HG03432 (cell line): ENCODE measurements at regions not wholly inside any gene's neighbourhood (a gene's known extent, or its start where the extent isn't known, plus 50 kb on each side); places are given as distances from the start of the nearest gene placed in this dataset.

Experiments
- ATAC-seq: cut with Tn5 transposase; IDR thresholded peaks from one replicate; pipeline ENCODE4 v1.9.1; 2021; ENCODE audit warnings: mild to moderate bottlenecking, moderate library complexity; ENCODE audit not compliant: unreplicated experiment

DNA sequence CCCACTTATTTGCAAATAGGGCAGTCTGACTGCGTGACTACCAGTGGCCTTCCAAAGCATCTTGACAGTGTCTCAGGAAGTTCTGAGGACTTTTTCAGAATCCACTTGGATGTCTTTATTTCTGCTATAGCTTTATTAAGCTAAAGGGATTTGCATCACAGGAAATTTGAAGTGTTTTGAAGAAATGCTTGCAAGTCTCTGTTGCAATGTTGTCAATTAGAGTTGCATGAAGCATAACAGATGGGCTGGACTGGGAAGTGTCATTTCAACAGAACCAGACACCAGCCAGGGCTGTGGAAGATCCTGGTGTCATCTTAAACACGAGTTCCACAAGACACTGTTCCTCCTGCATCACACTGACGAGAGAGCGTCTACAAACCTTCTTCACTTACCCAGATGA, 224.5 kb downstream of the EN1 start:
- ATAC-seq, result no peak

- ATAC-seq, result no peak
These were observed 225.3 kb downstream of the EN1 start for GRCh38 chr2:118622108-118622507.

DNA sequence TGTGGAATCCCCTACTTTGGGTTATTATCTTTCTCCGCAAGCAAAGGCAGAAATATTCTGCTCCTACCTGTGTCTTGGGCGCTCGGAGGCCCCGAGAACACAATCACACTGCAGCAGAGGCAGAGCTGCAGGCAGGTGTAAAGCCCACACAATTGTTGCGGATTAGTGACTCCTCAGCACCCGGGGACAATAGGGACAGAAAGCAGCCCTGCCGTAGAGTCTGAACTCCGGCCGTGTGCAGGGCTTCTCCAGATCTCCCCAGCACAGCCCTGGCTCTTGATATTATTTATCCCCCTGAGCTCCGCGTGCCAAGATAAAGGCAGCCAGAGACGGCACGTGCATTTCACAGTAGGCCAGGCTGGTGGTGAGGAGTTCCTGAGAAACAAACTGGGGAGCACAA, 229.2 kb downstream of the EN1 start:
- no peak for ATAC-seq

- no peak for ATAC-seq
These were observed 231.0 kb downstream of the EN1 start for GRCh38 chr2:118616432-118616831.

- ATAC-seq, result no peak
These were observed 232.6 kb downstream of the EN1 start for GRCh38 chr2:118614841-118615271.

GRCh38 chr2:118613737-118614136, 233.7 kb downstream of the EN1 start:
- no peak for ATAC-seq

DNA sequence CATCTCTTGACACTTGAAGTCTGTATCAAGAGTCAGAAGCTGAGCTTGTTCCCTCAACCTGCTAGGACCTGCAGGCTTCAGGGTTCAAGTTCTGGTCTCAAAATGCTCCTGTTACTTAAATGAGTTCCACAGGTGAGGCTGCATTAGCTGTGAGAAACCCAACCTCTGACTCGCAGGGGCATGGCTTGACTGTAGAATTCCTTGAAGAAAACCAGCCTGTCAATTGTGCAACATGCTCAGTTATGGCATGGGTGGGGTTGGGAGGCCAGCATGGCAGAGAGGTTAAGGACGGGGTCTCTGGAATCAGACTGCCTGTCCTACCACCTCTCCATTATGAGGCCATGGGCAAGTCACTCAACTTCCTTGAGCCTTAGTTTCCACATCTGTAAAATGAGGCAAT, 235.8 kb downstream of the EN1 start:
- no peak for ATAC-seq

- ATAC-seq, result no peak
These were observed 238.3 kb downstream of the EN1 start for GRCh38 chr2:118609138-118609537.

GRCh38 chr2:118607641-118608040, 239.8 kb downstream of the EN1 start:
- no peak for ATAC-seq

DNA sequence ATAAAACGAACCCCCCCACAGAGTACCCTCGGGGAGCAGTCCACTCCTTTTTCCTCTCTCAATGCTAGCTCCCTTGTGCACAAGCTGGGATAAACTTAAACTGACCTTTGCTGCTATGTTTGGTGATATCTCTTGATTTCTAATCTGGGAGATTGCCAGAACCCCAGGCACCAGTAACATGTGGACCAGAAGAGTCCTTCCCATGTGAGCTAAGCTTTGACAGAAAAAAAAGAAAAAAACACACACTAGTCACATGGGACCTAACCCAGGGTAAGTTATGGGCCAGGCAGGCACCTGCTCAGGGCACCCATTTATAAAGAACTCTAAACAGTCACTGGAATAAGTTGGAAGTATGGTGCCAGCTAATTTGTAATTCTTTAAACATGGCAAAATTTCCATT, 242.6 kb downstream of the EN1 start:
- ATAC-seq, result no peak

DNA sequence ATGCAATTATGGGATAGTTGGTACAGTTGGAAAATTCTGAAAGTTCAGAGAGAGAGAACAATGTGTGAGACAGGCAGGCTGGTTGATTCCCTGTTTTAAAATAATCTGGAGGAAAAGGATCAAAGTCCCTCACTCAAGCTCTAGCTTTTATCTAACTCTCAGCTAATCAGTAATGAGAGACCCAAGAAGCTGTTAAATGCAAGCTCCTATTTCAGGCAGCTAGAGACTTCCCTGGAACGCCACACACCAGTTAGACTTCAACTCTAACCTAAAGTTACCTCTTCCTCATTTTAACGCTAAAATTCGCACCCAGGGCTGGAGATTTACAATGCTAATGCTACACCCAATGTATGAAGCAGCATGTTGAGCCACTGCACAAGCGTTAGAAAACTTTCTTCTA, 243.1 kb downstream of the EN1 start:
- no peak for ATAC-seq

- ATAC-seq, result no peak
These were observed 248.3 kb downstream of the EN1 start for GRCh38 chr2:118599141-118599540.

DNA sequence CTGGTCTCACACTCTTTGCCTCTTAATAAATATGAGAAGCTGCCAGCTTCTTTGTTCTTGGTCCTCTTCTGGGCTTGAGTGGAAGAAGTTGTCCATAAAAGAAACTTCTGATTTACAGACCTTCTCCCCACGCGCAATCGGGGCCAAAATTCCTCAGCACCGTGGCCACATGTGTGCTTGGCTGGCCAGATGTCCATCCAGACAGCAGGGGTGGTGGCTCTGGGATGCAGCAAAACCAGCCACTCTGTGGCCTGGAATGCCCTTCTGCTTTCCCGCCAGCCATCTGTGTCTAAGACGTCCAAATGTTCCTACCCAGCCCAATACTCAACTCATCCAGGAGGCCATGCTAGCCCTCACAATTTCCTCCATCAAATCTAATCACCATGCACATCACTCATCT, 250.8 kb downstream of the EN1 start:
- ATAC-seq, result no peak

GRCh38 chr2:118593257-118593656, 254.2 kb downstream of the EN1 start:
- ATAC-seq, result no peak

DNA sequence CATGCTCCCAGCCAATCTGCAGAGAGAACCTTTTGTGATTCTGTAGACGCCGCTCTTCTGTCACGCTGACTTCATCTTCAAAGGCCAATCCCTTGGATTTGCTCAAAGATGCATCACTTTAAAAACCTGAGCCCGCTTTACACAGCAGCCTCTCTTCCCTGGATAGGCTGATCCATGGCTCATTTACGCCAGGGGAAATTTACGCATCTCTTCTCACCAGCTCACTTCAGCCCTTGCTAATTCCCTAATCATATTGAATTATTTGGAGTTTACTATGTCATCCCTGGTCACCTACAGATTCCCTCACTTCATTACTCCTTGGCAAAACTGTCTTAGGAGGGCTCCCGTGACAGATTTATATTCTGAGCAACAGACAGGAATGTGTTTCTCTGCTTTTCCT, 256.2 kb downstream of the EN1 start:
- no peak for ATAC-seq

- ATAC-seq, result no peak
These were observed 257.7 kb downstream of the EN1 start for GRCh38 chr2:118589721-118590120.

DNA sequence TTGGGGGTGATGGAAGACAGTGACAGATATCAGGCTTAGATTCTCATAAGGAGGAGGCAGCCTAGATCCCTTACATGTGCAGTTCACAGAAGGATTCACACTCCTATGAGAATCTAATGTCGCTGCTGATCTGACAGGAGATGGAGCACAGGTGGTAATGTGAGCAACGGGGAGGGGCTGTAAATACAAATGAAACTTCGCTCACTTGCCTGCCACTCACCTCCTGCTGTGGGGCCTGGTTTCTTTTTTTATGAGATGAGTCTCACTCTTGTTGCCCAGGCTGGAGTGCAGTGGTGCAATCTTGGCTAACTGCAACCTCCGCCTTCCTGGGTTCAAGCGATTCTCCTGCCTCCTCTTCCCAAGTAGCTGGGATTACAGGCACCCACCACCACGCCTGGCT, 258.6 kb downstream of the EN1 start:
- ATAC-seq, result no peak

DNA sequence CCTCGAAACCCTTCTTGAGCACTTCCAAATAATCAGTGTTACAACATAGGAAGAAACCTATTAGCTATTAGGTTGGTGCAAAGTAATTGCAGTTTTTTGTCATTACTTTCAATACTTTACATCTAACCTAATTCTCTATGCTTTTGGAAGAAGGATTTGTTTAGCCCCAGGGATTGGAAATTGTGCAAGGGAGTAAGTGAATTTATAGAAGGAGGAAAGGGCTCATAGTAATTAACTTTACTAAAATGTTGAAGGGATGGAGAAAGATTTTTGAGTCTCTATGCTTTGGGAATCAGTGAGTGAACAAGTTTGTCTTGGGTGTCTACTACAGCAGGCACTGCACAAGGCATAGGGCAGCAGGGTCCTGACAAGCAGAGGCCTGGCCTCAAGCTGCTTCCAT, 261.1 kb downstream of the EN1 start:
- ATAC-seq, result no peak

GRCh38 chr2:118584877-118585276, 262.6 kb downstream of the EN1 start:
- no peak for ATAC-seq

DNA sequence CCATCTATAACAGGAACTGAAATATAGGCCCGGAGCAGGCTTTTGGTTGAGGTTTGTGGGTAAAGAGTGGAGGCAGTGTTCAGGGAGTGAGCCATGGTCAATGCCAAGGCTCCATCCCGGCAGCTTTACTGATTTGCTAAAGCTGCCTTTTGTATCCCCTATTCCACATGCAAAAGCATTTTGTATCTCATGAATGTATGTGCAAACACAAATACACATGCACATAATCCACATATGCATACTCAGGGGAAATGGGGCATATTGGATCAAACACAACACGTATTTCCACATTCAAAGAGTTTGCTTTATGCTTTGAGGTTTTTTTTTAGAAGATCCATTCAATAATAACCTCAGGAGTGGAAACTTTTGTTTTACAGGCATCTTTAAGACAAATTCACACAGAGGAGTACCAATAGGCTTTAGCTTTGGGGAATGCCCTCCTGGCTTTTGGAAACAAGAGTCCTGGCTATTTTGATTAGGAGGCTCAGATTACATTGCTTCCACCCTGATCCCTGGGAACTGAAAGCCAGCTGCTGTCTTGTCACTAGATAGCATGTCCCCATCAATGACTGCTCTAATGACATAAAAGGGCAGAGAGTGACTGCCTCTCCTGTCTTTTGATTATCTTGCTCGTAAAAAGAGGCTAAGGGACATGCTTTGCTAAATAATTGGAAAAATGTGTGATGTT, 263.2 kb downstream of the EN1 start:
- no peak for ATAC-seq

GRCh38 chr2:118582058-118582457, 265.4 kb downstream of the EN1 start:
- ATAC-seq, result no peak

- no peak for ATAC-seq
These were observed 266.8 kb downstream of the EN1 start for GRCh38 chr2:118580651-118581050.

GRCh38 chr2:118580107-118580506, 267.3 kb downstream of the EN1 start:
- no peak for ATAC-seq
